GM10266 (cell line): ENCODE measurements at regions not wholly inside any gene's neighbourhood (a gene's known extent, or its start where the extent isn't known, plus 50 kb on each side); places are given as distances from the start of the nearest gene placed in this dataset.

Experiments used
- DNase-seq: peaks from one replicate; pipeline ENCODE4 v3.0.0; 2012; ENCODE audit errors: extremely low spot score
- CTCF ChIP-seq: IDR thresholded peaks from 2 replicates; pipeline ENCODE4 v1.5.1; 2012; ENCODE audit warnings: mild to moderate bottlenecking, low read depth; ENCODE audit not compliant: control insufficient read depth, insufficient read depth; ENCODE audit errors: missing control alignments

- no peak for DNase-seq
- no peak for TF ChIP-seq CTCF
Observed at GRCh38 chr14:40199101-40199500, 766.9 kb upstream of the FBXO33 start.

GRCh38 chr14:40197344-40197743 is 765.1 kb upstream of the FBXO33 start:
- DNase-seq: no peak
- no peak for TF ChIP-seq CTCF

- TF ChIP-seq CTCF: no peak
- no peak for DNase-seq
Observed at GRCh38 chr14:40188006-40188405, 755.8 kb upstream of the FBXO33 start.

GRCh38 chr14:40164083-40164482 is 731.9 kb upstream of the FBXO33 start:
- TF ChIP-seq CTCF: no peak
- DNase-seq: no peak

GRCh38 chr14:40139657-40140056 is 707.4 kb upstream of the FBXO33 start:
- no peak for DNase-seq
- no peak for TF ChIP-seq CTCF

- no peak for DNase-seq
- no peak for TF ChIP-seq CTCF
Observed at GRCh38 chr14:40133463-40133862, 701.2 kb upstream of the FBXO33 start.

- no peak for DNase-seq
Observed at GRCh38 chr14:40129159-40129558, 696.9 kb upstream of the FBXO33 start.

More at GRCh38 chr14:40129159-40129558, 696.9 kb upstream of the FBXO33 start:
- no peak for TF ChIP-seq CTCF
